ENCODE measurements at regions not wholly inside any gene's neighbourhood (a gene's known extent, or its start where the extent isn't known, plus 50 kb on each side); places are given as distances from the start of the nearest gene placed in this dataset.

DNA sequence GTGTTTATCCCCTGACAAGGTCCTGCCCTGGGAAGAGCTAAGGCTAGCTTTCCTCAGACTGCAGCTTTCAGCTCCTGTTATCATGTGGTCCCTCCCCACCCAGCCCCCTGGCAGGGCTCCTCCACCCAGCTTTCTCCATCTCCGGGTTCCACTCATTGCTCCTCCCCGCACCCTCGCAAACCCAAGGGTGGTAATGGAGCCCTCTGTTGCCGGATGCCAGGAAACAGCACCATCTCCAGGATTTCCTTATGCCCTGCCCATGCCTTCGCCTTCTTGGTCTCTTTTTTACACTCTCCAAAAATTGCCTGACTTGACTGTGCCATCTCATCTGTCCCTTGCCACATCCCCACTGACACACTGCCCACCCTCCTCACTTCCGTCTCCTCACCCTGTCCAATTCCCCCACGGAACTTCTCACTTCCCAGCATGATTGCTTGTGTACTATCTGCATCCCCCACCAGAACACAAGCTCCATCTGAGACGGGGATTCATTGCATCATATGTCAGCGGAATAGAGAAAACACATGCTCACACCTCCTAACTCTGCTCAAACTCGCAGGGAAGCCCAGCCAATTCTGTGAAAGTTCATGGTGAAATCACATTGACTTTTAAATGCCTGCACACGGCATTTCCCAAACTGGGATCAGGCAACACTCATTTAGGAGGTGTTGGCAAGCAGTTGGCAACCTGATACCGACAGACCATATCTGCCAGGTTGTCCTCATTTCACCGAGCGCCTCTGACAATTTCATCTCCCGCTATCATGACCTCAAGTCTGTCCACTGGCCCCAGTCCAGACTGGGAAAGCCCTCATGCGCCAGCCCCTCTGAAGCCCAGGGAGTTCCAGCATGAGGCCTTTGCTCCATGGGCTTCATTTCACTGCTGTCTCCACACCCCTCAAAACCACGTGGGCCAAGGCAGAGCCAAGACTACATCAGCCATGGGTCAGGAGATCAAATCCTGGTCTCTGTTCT is 201.1 kb downstream of the MATN1 start:
- TF ChIP-seq, protein P1, sequence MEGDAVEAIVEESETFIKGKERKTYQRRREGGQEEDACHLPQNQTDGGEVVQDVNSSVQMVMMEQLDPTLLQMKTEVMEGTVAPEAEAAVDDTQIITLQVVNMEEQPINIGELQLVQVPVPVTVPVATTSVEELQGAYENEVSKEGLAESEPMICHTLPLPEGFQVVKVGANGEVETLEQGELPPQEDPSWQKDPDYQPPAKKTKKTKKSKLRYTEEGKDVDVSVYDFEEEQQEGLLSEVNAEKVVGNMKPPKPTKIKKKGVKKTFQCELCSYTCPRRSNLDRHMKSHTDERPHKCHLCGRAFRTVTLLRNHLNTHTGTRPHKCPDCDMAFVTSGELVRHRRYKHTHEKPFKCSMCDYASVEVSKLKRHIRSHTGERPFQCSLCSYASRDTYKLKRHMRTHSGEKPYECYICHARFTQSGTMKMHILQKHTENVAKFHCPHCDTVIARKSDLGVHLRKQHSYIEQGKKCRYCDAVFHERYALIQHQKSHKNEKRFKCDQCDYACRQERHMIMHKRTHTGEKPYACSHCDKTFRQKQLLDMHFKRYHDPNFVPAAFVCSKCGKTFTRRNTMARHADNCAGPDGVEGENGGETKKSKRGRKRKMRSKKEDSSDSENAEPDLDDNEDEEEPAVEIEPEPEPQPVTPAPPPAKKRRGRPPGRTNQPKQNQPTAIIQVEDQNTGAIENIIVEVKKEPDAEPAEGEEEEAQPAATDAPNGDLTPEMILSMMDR (IDR thresholded peaks at IDR 0.05): no peak
- TF ChIP-seq POLR2A (IDR thresholded peaks at IDR 0.05) (no peak), EP300 (IDR thresholded peaks at IDR 0.05) (no peak)

Data from ovary (tissue), 3 donors.